Gastrocnemius medialis (tissue), 4 donors: ENCODE measurements at regions not wholly inside any gene's neighbourhood (a gene's known extent, or its start where the extent isn't known, plus 50 kb on each side); places are given as distances from the start of the nearest gene placed in this dataset.

Experiments
- CTCF ChIP-seq, 5 experiments: fragments of 450-650 bp in 3 of 5; fragments of 200-600 bp in 2 of 5; sonication (generic) in 2 of 5; IDR thresholded peaks in 4 of 5; conservative IDR thresholded peaks in 1 of 5; 1 replicate in 4 of 5; 2 replicates in 1 of 5; pipeline ENCODE4 v1.5.1; 2016 to 2019; ENCODE audit warnings: antibody characterized with exemption in 5 of 5, mild to moderate bottlenecking in 3 of 5, moderate library complexity in 3 of 5
- POLR2A ChIP-seq, 2 donors: fragments of 450-650 bp; IDR thresholded peaks; one replicate each; pipeline ENCODE4 v1.6.1; 2017; ENCODE audit warnings: antibody characterized with exemption in 2 of 2, mild to moderate bottlenecking in 2 of 2, moderate library complexity in 2 of 2

DNA sequence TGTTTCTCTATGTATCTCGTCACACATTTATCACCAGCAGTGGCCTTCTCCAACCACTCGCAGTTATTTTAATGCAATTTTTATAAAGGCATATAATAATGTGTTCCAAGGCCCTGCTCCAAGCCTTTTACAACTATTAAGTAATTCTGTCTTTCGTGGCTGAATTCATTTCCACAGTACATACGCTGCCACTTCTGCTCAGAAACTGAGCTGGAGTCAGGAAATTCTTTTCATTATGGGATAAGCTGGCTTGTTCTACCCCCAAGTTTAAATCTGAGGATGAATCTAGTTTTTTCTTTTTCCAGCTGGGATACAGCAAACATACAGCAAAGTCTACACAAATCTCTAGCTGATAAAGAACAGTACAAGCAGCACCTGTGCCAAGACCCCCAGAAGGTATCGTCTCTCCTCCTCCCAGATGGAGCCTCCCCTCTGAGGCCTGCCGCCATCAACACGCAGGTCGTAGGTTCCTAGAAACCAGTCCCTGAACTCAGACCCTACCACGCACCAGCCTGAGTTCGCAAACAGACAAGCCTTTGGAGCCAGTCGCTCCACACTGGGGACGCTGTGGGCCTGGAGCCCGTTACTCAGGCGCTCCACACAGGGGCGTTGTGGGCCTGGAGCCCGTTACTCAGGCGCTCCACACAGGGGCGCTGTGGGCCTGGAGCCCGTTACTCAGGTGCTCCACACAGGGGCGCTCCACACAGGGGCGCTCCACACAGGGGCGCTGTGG lies 263.5 kb downstream of the THBS2 start:
- TF ChIP-seq CTCF (IDR thresholded peaks at IDR 0.05 in 4 of 5, conservative IDR thresholded peaks at IDR 0.05 in 1 of 5): no peak
- TF ChIP-seq POLR2A (IDR thresholded peaks at IDR 0.05): no peak
